Left ventricle myocardium inferior (tissue), 1 donor: ENCODE measurements at regions not wholly inside any gene's neighbourhood (a gene's known extent, or its start where the extent isn't known, plus 50 kb on each side); places are given as distances from the start of the nearest gene placed in this dataset.

Experiments used
- DNase-seq: peaks from one replicate; pipeline ENCODE4 v3.0.0-alpha.2; 2020
- H3K27ac ChIP-seq: fragments of 200-600 bp; replicated peaks from 2 replicates; pipeline ENCODE4 v1.8.0; 2021
- H3K27me3 ChIP-seq: fragments of 200-600 bp; 2 replicates; pipeline ENCODE4 v1.8.0; 2021; ENCODE audit warnings: low read depth
- H3K36me3 ChIP-seq: fragments of 200-600 bp; 2 replicates; pipeline ENCODE4 v1.8.0; 2021
- H3K4me1 ChIP-seq: fragments of 200-600 bp; 2 replicates; pipeline ENCODE4 v1.8.0; 2021
- H3K4me3 ChIP-seq: fragments of 200-600 bp; 2 replicates; pipeline ENCODE4 v1.8.0; 2021; ENCODE audit warnings: mild to moderate bottlenecking, moderate library complexity
- H3K9me3 ChIP-seq: fragments of 200-600 bp; replicated peaks from 2 replicates; pipeline ENCODE4 v1.8.0; 2021
- CTCF ChIP-seq: fragments of 200-600 bp; IDR thresholded peaks from 2 replicates; pipeline ENCODE4 v1.8.0; 2021; ENCODE audit warnings: antibody characterized with exemption, mild to moderate bottlenecking, borderline replicate concordance
- intact Hi-C: fragments of 100-400 bp; cut with micrococcal nuclease; formaldehyde crosslinking; loops from one replicate; pipeline ENCODE4 v1.11.0; 2022
- donor health status: DM: no; HTN: yes; CAD: no; lungs with severe emphysema.

- DNase-seq: no peak
- no peak for TF ChIP-seq CTCF
- Histone ChIP-seq H3K4me3 (no peak overlapping the region), H3K4me1 (peaks cover 15% of the 10 kb centered on the region), H3K36me3 (no peaks in the 10 kb centered on the region), H3K27ac (no peak overlapping the region), H3K9me3 (peaks cover 7% of the 10 kb centered on the region), H3K27me3 (no peaks in the 10 kb centered on the region)
- intact Hi-C loops: no loop called here
These were observed 187.0 kb upstream of the KCNN2 start for GRCh38 chr5:114174837-114175236.

- intact Hi-C loops: no loop called here
- Histone ChIP-seq H3K27me3 (no peaks in the 10 kb centered on the region), H3K4me3 (no peak overlapping the region), H3K27ac (no peak overlapping the region), H3K4me1 (peaks cover 15% of the 10 kb centered on the region), H3K36me3 (no peaks in the 10 kb centered on the region), H3K9me3 (peaks cover 7% of the 10 kb centered on the region)
- no peak for DNase-seq
- no peak for TF ChIP-seq CTCF
These were observed 185.5 kb upstream of the KCNN2 start for GRCh38 chr5:114176356-114176755.

DNA sequence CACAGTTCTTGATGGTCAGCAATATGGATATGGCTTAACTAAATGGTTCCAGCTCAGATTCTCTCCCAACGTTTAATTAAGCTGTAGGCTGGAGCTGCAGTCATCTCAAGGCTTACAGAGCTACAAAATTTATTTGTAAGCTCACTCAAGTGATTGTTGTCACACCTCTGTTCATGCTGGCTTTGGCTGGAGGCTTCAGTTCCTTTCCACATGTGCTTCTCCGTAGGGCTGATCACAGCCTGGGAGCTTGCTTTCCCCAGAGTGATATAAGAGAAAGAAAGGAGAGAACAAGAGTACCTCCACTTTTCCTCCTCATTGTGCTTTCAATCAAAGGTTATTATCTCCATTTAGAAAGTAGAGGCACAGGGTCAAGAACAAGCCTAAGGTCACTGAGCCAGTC, 182.7 kb upstream of the KCNN2 start:
- no peak for TF ChIP-seq CTCF
- Histone ChIP-seq H3K36me3 (no peaks in the 10 kb centered on the region), H3K27me3 (no peaks in the 10 kb centered on the region), H3K9me3 (peaks cover 16% of the 10 kb centered on the region), H3K4me1 (peaks cover 20% of the 10 kb centered on the region), H3K4me3 (no peak overlapping the region), H3K27ac (peak overlapping the region; percentile 4)
- intact Hi-C loops: no loop called here
- no peak for DNase-seq

DNA sequence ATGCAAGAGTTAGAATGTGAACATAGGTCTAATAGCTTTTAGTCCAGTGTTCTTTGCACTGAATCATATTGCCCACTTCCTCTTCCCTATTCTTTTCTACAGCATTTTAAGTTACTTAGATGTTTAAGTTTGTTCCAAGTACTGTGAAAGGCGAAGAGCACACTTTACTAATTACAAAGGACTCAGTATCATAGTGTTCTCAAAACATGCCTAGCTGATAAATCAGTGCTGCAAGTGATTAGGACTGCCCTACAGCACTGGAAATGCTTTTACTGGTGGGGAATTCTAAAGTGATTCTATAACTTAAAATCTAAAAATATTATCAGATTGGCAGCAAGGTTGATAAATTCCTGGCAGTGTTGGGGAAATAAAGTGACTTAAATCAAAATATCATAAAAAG, 177.9 kb upstream of the KCNN2 start:
- Histone ChIP-seq H3K4me1 (peaks cover 39% of the 10 kb centered on the region), H3K27ac (peak overlapping the region; percentile 19), H3K27me3 (no peaks in the 10 kb centered on the region), H3K36me3 (no peaks in the 10 kb centered on the region), H3K4me3 (no peak overlapping the region), H3K9me3 (peaks cover 16% of the 10 kb centered on the region)
- DNase-seq: no peak
- intact Hi-C loops: no loop called here
- TF ChIP-seq CTCF: no peak

GRCh38 chr5:114185274-114185673, 176.6 kb upstream of the KCNN2 start:
- Histone ChIP-seq H3K9me3 (peaks cover 16% of the 10 kb centered on the region), H3K27me3 (no peaks in the 10 kb centered on the region), H3K4me3 (peak overlapping the region; percentile 18), H3K36me3 (no peaks in the 10 kb centered on the region), H3K4me1 (peaks cover 38% of the 10 kb centered on the region), H3K27ac (peak overlapping the region; percentile 79)
- no peak for TF ChIP-seq CTCF
- peak; percentile 36 for DNase-seq
- intact Hi-C loops: no loop called here

- no peak for DNase-seq
- H3K36me3 ChIP-seq: no peaks in the 10 kb centered on the region
- no peaks in the 10 kb centered on the region for H3K27me3 ChIP-seq
- intact Hi-C loops: no loop called here
- no peak overlapping the region for H3K27ac ChIP-seq
- no peak for TF ChIP-seq CTCF
- H3K4me3 ChIP-seq: no peak overlapping the region
- H3K4me1 ChIP-seq: peaks cover 21% of the 10 kb centered on the region
- no peaks in the 10 kb centered on the region for H3K9me3 ChIP-seq
These were observed 170.4 kb upstream of the KCNN2 start for GRCh38 chr5:114191441-114191840.
